Sigmoid colon (tissue), 4 donors: ENCODE measurements at regions not wholly inside any gene's neighbourhood (a gene's known extent, or its start where the extent isn't known, plus 50 kb on each side); places are given as distances from the start of the nearest gene placed in this dataset.

Experiments used
- CTCF ChIP-seq, 4 experiments: fragments of 450-650 bp in 3 of 4; fragments of 200-600 bp in 1 of 4; IDR thresholded peaks; one replicate each; pipeline ENCODE4 v1.5.1; 2016 to 2019; ENCODE audit warnings: antibody characterized with exemption in 4 of 4, mild to moderate bottlenecking in 3 of 4, moderate library complexity in 2 of 4
- POLR2A ChIP-seq, 2 donors: fragments of 450-650 bp; IDR thresholded peaks; one replicate each; pipeline ENCODE4 v1.6.1; 2016; ENCODE audit warnings: antibody characterized with exemption in 2 of 2, mild to moderate bottlenecking in 2 of 2, moderate library complexity in 2 of 2
- POLR2AphosphoS5 ChIP-seq, 4 donors: sonication (generic); formaldehyde crosslinking; IDR thresholded peaks; one replicate each; pipeline ENCODE4 v1.6.1; 2017; ENCODE audit warnings: antibody characterized with exemption in 4 of 4

- TF ChIP-seq CTCF (IDR thresholded peaks at IDR 0.05) (no peak), POLR2A (IDR thresholded peaks at IDR 0.05) (no peak), POLR2AphosphoS5 (IDR thresholded peaks at IDR 0.05) (no peak)
Observed at GRCh38 chr4:29459926-29460325, 1260.2 kb upstream of the PCDH7 start.
